ENCODE measurements at regions not wholly inside any gene's neighbourhood (a gene's known extent, or its start where the extent isn't known, plus 50 kb on each side); places are given as distances from the start of the nearest gene placed in this dataset.
"Not testable (repeated sequence)": the region's sequence is repeated elsewhere in the genome, so short reads cannot be mapped to it uniquely, and the experiment has no call there.

DNA sequence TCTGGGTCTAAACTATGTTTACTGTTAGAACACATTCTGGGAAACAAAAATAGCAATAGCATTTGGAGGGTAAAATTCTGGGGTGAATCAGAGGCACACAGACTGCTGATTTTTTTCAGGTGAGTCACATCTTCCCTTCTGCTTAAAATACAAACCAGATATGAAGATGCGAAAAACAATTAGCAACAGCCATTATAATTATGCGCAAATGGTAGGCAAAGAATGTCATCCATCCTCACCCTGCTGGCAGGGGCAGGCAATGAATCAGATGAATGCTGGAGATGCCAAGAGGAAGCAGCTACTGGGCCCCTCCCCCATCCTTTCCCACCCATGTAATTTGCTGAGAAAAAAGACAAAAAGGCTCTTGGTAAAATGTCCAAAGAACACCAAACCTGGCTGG is 282.9 kb downstream of the KLF5 start:
- DNase-seq (ENCODE audit: low read depth in 2 of 2) = peak; percentile 68 to 75

DNA sequence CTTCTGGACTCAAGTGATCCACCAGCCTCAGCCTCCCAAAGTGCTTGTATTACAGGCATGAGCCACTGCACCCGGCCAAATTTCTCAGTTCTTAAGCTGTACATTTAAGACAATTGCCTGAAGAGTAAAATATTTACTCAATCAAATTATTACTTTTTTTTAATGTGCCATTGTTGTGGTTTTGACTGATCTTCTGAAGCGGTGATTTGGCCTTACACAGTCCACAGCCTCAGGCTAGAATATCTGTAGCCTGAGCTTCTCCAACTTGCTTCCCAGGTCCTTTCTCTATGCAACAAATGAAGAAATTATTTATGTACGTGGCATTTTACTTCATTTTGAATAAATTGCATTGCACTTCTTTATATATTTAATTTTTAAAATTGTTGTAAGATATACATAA is 281.3 kb downstream of the KLF5 start:
- no peak for DNase-seq (ENCODE audit: low read depth in 2 of 2)

DNA sequence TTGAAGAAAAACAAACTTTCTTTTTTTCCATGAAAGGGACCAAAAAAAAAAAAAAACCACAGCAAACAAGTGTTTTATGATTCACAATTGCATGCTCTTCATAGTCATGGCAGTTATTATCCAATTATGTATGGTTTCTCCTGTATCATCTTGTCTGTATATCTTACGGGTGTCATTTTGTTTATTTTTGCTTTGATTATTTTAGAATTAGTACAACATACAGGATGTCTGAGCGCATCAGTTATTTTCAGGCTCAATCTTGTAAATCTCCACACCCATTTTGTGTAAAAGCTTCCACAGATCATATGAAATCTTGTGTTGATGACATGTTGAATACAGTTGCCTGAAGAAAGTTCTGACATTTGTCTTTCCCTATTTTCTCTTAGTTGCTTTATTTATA is 280.3 kb downstream of the KLF5 start:
- DNase-seq (ENCODE audit: low read depth in 2 of 2) = no peak

DNA sequence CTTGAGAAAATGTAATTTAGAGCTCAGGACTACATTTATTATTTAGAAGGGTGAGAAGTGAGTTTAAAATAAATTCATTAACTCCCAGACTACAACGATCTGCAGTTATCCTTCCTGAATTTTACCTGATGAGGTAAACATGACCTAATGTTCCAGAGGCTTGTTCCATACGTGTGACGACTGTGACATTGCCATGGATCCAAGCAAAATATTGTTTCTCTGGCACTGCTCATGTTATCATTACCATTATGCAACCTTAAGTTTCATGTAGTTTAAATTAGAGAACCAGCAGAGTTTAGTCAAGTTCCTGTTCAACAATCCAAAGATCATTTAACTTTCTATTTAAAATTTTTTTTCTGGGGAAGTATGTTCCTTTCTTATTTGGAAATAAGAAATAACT is 279.6 kb downstream of the KLF5 start:
- no peak for DNase-seq (ENCODE audit: low read depth in 2 of 2)

DNA sequence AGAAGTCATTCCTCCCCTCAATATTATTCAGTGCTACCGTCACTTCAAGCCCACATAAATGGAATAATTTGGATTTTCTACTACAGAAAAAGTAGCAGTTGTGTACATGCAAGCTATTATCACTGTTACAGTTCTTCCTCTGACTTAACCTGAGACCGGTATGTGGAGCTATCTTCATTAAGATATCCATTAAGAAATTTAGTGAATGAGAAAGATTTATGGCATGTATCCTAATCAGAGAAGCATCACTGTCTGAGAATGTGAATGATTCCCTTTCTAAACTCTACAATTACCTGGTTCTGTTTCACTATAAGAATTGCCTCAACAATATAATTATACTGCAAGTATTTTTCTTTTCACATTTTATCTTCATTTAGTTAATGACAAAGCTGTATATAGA is 278.7 kb downstream of the KLF5 start:
- DNase-seq (ENCODE audit: low read depth in 2 of 2) = no peak

DNA sequence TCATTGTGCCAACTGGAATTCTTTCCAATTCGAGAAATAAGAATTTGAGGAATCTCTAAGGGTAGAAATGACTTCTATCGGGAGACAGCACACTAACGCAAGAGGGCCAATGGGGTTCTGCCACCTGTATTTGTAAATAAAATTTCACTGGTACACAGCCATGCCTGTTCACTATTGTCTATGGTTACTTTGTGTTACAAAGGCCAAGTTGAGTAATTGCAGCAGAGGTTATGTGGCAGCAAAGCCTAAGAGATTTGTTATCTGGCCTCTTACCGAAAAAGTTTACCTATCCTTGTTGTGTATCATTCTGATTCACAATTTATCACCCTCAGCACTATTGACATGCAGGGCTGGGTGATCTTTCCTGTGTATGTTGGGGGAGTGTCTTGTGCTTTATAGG is 278.0 kb downstream of the KLF5 start:
- DNase-seq (ENCODE audit: low read depth in 2 of 2) = no peak

DNA sequence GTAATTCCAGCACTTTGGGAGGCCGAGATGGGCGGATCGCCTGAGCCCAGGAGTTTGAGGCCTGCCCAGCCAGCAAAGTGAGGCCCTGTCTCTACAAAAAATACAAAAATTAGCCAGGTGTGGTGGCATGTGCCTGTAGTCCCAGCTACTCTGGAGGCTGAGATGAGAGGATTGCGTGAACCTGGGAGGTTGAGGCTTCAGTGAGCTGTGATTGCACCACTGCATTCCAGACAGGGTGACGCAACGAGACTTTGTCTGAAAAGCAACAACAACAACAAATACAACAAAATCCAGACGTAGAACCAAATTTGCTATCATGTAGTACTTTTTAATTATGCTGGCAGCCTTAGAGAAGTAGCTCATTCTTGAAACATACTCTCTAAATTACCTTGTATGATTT is 277.1 kb downstream of the KLF5 start:
- no peak for DNase-seq (ENCODE audit: low read depth in 2 of 2)

DNA sequence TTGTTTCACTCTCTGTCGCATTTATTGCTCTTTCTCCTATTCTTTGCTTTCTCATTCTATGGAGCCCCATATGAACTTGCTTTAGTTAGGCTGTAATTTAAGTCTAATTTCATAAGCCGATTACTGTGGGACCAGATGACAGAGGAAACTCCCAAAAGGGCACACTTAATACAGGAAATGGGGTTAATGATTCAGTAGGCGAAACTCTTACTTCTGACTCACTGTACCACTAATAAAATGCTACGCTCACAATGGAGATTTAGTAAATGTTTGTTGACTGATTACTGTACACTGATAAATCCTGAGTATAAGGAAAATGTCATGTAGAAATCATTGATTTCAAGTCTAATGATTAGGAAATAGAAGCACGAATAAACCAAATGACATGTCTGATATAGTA is 276.4 kb downstream of the KLF5 start:
- peak; percentile 45 to 51 for DNase-seq (ENCODE audit: low read depth in 2 of 2)

DNA sequence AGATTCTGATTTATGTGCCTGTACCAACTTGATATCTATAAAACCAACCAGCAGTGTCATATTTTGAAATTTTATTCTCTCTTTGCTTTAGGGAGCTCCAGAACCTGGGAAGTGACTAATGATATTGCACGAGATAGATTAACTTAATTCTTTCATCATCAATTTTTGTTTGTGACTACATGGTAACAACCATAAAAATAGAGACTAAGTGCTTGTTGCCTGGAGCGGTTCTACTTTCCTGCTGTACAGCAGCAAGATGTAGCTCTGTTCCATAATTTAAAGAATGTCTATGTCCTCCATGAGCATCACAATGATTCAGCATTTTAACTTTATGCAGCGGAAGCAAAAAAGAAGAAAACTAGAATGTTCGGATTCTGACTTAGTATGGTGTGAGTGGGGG is 275.6 kb downstream of the KLF5 start:
- DNase-seq (ENCODE audit: low read depth in 2 of 2) = no peak

DNA sequence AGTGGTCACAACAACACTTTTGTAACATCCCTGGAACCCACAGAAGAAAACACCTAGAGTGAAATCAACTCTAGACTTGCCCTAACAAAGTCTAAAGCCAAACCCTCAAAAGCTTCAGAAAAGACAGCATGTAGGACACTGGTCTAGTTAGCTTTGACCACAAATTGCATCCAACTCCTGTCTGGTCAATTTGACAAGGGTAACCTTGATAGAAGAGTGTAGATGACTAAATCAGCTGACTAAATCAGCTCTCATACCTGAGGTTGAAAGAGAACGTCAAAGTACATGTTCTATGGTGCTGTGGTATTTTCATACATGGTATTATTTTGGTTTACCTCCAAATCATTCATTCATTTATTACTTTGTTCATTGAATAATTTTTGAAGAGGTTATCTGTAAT is 272.8 kb downstream of the KLF5 start:
- no peak for DNase-seq (ENCODE audit: low read depth in 2 of 2)

DNA sequence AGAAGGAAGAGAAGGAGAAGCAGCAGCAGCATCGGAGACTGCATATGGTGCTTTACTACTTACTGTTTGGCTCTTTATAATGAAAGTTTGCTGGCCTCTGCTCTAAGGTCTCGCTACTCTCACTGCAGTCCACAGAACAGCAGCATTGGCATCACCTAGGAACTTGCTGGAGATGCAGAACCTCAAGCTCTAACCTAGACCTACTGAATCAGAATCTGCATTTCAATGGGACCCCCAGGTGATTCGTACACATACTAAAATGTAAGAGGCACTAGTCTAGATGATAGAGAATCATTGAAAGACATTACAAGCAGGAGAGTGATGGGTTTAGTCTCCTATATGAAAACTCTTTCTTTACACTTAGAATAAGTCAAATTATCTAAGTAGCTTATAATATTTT is 270.6 kb downstream of the KLF5 start:
- DNase-seq (ENCODE audit: low read depth in 2 of 2) = no peak

DNA sequence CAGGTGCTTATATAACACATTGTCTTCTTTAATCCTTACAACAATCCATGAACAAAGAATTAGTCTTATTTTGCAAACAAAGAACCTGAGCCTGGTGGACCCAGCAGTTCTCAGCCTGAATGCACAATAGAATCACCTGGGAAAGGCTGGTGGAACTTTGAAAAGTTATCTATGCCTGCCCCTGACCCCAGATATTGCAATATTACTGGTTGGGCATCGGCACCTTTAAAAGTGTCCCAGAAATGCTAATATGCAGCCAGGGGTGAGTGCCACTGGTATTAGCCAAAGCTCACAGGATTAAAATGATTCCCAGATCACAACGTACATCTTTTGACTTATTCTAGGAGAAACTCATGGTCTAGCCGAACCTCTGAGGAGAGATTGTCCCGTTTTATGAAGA is 268.8 kb downstream of the KLF5 start:
- no peak for DNase-seq (ENCODE audit: low read depth in 2 of 2)

DNA sequence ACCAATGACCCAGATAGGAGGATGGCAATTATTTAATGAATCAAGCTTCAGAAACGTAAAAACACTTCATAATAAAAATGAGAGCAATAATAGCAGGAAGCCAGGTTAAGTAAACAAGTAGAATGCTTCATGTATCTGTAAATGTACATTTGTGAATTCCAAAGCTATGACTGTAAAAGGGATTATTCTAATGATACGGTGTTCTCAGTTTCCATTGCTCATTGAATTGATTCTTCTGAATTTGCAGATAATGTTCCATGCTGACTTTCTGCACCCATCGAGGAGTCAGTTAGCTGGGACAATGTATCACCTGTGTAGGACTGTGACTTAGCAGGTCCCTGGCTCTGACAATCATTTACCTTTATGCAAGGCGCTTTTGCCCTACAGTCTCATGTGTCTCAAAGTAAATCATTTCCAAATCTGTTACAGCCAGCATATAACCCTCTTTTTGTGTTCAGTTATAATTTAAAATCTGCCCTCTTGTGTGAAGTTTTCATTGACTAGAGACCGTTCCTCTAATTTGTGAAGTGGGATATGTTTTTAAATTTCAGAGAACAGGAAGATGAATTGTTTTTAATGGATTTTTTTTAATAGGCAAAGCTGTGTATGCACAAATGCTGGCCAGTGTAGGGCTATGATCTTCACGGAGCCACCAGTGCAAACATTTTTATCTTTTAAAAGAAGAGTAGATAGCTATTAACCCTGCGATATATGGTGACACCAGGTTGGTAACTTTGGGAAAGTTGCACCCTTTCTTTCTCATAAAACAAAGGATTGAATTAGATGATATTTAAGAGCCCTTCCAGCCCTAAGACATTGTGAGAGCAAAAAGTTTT is 267.1 kb downstream of the KLF5 start:
- DNase-seq (ENCODE audit: low read depth in 2 of 2) = no peak

DNA sequence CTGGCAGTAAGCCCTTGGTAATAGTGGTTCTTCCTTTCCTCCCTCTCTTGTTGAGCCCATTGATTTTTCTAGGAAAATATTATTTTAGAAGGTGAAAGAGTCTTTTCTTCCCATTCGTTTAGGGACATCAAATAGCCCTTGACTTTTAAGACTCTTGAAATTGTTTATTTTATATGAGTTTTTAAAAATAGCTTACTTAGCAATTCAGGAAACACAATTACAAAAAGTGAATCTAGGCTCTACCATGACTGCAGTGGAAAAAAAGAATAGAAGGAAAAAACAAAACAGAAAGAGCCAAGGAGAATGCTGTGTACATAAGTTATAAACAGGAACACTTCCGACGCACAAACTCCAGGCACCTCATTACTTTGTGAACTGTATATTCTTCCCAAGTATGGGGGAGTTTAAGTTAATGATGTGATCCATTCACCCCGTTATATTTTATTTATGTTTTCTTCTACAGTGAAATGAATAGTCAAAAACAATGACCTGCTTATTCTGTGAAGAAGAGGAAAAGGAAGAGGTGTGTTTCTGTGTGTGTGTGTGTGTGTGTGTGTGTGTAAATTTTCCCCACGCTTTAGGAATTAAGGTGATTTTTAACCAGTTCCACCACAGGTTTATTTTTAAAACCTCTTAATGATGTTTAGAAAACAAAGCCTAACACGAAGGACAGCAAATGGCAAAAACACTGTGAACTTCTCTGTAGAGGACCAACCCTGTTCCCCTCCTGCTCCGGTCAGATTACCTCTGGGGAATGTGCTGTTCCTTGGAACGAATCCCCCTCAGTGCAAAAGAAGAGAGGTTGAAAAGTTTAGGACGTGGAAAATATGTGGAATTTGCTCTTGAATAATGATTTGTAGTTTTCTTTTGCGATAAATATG is 266.3 kb downstream of the KLF5 start:
- DNase-seq (ENCODE audit: low read depth in 2 of 2) = no peak

DNA sequence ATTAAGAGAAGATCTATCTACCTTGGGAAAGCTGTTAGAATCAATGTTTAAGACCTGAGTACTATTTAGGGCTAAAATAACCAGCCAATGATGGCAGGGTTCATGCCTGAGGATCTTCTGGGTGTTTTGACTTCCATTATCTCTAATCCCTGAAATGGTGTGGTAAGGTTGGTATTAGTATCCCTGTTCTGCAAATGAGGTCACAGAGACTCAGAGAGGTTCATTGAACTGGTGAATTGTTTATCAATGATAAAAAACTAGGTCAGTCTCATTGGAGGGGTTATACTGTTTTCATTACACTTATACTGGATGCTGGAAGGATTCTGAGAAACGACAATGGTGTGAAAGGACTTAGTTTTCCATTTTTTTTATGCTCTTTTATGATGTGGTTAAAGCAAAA is 264.8 kb downstream of the KLF5 start:
- no peak for DNase-seq (ENCODE audit: low read depth in 2 of 2)

DNA sequence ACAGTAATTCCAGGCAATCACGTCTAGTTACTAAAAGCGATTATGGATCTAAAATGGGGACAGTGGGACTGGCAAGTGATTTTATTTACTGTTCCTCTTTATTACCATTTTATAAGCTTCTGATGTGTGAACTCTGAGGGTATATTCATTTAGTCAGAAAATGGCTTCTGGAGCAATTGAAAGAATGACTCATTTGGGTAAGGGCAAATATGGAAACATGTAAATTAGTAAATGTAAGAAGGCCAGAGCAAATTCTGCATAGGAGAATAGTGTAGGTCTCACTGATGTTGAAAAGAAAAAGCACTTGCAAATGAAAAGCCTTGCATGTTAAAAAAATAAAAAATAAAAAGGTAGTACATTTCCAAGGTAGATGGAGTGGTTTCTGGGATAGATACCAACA is 262.2 kb downstream of the KLF5 start:
- DNase-seq (ENCODE audit: low read depth in 2 of 2) = no peak

DNA sequence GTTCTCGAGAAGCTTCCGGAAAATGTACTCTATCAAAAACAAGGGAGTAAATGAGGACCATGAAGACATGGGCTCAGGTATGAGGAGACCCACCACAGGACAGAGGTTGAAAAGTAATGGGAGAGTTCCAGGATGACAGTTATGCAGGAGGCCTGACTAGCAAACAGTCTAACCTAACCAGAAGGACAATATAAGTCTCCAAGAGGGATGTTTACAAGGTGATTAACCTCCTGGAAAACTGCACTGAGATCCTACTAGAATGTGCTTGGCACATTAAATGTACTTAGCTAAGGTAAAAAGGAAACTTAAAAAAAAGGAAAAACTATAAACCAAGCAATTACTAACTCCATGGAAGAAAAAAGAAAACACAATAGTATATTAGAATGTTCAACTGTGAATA is 258.3 kb downstream of the KLF5 start:
- no peak for DNase-seq (ENCODE audit: low read depth in 2 of 2)

DNA sequence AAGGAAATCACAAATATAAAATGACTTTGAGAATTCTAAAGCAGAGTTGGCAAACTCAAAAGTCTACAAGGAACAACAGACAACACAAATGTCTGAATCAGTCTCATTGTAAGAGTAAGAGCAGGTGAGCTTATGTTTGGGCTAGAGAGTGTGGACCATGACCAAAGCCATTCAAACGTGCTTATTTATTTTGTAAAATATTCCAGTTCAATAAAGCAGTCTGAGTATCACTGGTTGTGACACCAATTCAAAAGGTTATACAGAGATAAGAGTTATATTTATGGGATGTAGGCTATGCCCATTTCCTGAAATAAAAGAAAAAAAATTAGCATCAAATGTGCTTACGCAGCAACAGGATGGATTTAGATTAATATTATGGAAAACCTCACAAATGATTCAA is 251.6 kb downstream of the KLF5 start:
- DNase-seq (ENCODE audit: low read depth in 2 of 2) = no peak

DNA sequence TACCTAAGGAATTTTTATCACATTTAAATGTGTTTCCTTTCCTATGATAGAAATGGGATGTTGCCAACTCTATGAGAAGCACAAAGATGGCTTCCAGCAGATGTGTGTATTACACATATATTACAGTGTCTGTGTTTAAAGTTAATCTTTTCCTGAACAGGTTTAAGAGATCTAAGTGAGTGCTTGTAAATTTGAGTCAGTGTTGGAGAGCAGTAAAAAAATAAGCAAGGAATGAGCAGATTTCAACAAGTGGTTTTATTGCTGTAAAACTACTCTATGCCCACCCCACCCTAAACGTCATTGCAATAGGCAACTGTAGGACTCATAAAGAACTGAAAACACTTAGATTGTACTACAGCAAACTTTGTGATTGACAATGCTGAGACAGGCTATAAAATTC is 248.7 kb downstream of the KLF5 start:
- DNase-seq (ENCODE audit: low read depth in 2 of 2) = peak in 1 of 2 experiments; percentile 7

DNA sequence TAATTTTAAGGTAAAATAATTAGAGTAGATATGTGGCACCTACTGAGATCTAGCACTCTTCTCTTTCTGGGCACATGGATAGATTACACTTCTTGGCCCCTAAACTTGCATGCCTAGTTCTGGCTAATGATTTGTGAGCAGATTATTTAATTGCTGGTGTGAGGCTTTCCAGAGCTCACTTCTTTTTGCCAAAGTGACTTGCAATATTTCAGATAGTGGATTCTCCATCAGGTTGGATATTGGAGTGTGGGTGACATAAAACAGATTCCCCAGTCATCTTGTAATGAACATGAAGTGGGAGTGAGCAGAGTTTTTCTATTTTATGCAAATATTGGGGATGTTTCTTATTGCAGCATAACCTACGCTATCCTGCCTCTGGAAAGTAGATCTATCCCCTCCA is 247.9 kb downstream of the KLF5 start:
- DNase-seq (ENCODE audit: low read depth in 2 of 2) = no peak

DNA sequence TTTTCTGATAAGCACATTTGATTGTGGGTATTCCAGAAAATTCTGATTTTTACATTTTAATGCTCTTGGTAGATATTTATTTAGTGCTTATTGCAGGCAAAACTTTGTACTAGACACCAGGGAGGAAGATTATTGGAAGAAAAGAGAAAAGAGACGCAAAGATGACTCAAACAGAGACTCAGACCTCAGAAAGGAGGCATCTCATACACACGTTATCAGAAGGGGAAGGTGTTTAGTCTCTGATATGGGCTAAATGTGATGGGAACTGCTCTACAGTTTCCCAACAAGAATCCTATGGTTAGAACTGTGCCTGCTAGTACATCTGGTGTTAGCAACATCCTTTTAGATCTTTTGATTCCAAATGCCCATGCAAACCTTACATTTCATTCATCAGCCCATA is 245.6 kb downstream of the KLF5 start:
- DNase-seq (ENCODE audit: low read depth in 2 of 2) = no peak

DNA sequence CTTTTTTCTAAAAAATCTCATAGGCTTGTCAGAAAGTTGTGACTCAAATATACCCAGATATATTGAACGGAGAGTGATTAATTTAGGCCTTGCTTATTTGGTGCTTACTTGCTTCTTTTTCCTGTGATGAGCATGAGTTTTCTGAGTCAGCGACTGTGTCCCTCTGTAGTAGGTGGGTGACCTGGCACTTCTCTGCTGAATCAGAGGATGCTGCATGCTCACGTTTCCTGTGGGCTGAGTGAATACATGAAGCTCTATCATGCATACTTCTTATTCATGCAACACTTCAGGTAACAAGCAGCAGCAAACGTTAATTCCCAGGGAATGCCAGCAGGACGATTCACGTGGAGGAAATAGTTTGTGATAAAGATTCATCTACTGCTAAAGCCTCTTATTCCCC is 245.0 kb downstream of the KLF5 start:
- peak in 1 of 2 experiments; percentile 1 for DNase-seq (ENCODE audit: low read depth in 2 of 2)

DNA sequence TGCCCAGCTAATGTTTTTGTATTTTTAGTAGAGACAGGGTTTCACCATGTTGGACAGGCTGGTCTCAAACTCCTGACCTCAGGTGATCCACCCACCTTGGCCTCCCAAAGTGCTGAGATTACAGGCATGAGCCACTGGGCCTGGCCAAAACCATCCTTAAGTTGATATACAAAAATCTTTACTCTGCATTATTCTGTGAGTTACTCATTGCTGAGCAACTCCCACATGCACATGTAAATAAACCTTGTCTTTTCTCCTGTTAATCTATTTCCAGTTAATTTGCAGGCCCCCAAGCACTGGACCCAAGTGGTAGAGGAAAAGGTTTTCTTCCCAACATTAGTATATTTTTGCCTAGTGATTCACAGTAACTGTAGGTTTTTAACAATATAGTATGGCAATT is 242.8 kb downstream of the KLF5 start:
- not testable (repeated sequence) for DNase-seq (ENCODE audit: low read depth in 2 of 2)
